ENCODE measurements at regions not wholly inside any gene's neighbourhood (a gene's known extent, or its start where the extent isn't known, plus 50 kb on each side); places are given as distances from the start of the nearest gene placed in this dataset.

DNA sequence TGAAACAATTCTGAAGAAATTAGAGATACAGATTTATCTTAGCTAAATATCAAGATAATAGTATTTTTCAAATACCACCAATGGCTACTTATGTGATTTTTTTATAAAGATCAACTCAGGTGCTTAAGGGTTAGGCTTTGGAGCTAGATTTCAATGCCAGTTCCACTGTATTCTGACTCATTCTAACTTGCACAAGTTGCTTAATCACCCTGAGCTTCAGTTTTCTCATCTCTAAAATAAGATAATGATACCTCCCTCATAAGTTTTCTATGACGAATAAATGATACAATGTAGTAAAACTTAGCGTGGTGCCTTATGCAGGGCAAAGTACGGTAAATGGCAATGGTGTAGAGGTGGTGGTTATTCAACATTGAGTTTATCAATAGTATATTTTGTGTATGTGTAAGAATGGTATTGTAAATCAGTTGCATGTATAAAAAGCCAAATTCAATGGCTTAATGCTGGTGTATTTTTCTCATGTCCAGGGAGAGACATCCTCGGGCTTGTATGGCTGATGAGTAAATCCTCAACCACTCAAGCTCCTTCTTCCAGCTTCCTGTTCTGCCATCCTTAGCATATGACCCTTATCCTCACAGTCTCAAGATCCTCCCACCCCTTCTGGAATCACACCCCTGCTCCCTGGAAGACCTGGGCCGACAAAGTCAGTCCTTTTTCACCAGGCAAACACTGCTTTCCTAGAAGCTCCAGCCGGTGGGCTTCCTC, 505.9 kb upstream of the CFAP20DC start:
- no peaks in the 10 kb centered on the region for H3K36me3 Mint-ChIP-seq (ENCODE audit: low read depth)
- no peak overlapping the region for H3K4me2 ChIP-seq
- no peaks in the 10 kb centered on the region for H3K27me3 ChIP-seq (ENCODE audit: insufficient read depth)
- H3K79me2 ChIP-seq (replicated peaks; ENCODE audit: insufficient read depth), result no peaks in the 10 kb centered on the region
- no peak overlapping the region for H3K27ac Mint-ChIP-seq
- no peak for ATAC-seq
- no peak overlapping the region for H3K27ac ChIP-seq (ENCODE audit: low read depth)
- H3K9me3 Mint-ChIP-seq, result no peaks in the 10 kb centered on the region
- H3K4me1 Mint-ChIP-seq, result no peaks in the 10 kb centered on the region
- H3K36me3 ChIP-seq (ENCODE audit: insufficient read depth), result no peaks in the 10 kb centered on the region
- H4K20me1 ChIP-seq (replicated peaks; ENCODE audit: insufficient read depth), result no peaks in the 10 kb centered on the region
- no peaks in the 10 kb centered on the region for H3K27me3 Mint-ChIP-seq (ENCODE audit: insufficient read depth, low read depth, poor library complexity)
- no peak for DNase-seq (ENCODE audit: low spot score)
- H3K9me2 ChIP-seq (ENCODE audit: insufficient read depth), result 0 out of 2 replicates have a peak, but pooled peaks cover 3% of the 10 kb centered on the region
- no peak overlapping the region for H3K4me3 ChIP-seq
- H3K4me1 ChIP-seq (ENCODE audit: insufficient read depth), result no peaks in the 10 kb centered on the region
- no peak for TF ChIP-seq NANOG (IDR thresholded peaks at IDR 0.05; ENCODE audit: borderline replicate concordance)
- TF ChIP-seq, protein P1, sequence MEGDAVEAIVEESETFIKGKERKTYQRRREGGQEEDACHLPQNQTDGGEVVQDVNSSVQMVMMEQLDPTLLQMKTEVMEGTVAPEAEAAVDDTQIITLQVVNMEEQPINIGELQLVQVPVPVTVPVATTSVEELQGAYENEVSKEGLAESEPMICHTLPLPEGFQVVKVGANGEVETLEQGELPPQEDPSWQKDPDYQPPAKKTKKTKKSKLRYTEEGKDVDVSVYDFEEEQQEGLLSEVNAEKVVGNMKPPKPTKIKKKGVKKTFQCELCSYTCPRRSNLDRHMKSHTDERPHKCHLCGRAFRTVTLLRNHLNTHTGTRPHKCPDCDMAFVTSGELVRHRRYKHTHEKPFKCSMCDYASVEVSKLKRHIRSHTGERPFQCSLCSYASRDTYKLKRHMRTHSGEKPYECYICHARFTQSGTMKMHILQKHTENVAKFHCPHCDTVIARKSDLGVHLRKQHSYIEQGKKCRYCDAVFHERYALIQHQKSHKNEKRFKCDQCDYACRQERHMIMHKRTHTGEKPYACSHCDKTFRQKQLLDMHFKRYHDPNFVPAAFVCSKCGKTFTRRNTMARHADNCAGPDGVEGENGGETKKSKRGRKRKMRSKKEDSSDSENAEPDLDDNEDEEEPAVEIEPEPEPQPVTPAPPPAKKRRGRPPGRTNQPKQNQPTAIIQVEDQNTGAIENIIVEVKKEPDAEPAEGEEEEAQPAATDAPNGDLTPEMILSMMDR (conservative IDR thresholded peaks at IDR 0.05; ENCODE audit: low read depth in 2 of 2), result no peak
- TF ChIP-seq POLR2AphosphoS5 (IDR thresholded peaks at IDR 0.05; ENCODE audit: low read depth), result no peak
- no peak for TF ChIP-seq STAT1 (IDR thresholded peaks at IDR 0.05; ENCODE audit: unreplicated experiment)
- TF ChIP-seq EZH2 (IDR thresholded peaks at IDR 0.05; ENCODE audit: low read depth, unreplicated experiment), result no peak
- no peak for TF ChIP-seq ETS1 (IDR thresholded peaks at IDR 0.05)
- TF ChIP-seq CREB1 (CRISPR knock-in tag; IDR thresholded peaks at IDR 0.05; ENCODE audit: low read depth), result no peak
- TF ChIP-seq JUNB (IDR thresholded peaks at IDR 0.05; ENCODE audit: unreplicated experiment), result no peak
- H3K4me3 Mint-ChIP-seq, result no peak overlapping the region
- H3F3A ChIP-seq (replicated peaks; ENCODE audit: low read depth), result no peaks in the 10 kb centered on the region
- H2AFZ ChIP-seq, result no peak overlapping the region

GRCh38 chr3:59553076-59553475, 503.3 kb upstream of the CFAP20DC start:
- H3F3A ChIP-seq (replicated peaks; ENCODE audit: low read depth), result no peaks in the 10 kb centered on the region
- Mint-ChIP-seq H3K27ac (no peak overlapping the region), H3K36me3 (ENCODE audit: low read depth) (no peaks in the 10 kb centered on the region), H3K4me3 (no peak overlapping the region), H3K9me3 (no peaks in the 10 kb centered on the region), H3K4me1 (no peaks in the 10 kb centered on the region), H3K27me3 (ENCODE audit: insufficient read depth, low read depth, poor library complexity) (no peaks in the 10 kb centered on the region)
- no peak overlapping the region for H3K4me2 ChIP-seq
- no peaks in the 10 kb centered on the region for H3K4me1 ChIP-seq (ENCODE audit: insufficient read depth)
- H2AFZ ChIP-seq, result no peak overlapping the region
- H3K36me3 ChIP-seq (ENCODE audit: insufficient read depth), result no peaks in the 10 kb centered on the region
- no peak for ATAC-seq
- no peak for DNase-seq (ENCODE audit: low spot score)
- no peaks in the 10 kb centered on the region for H3K79me2 ChIP-seq (replicated peaks; ENCODE audit: insufficient read depth)
- H3K4me3 ChIP-seq, result no peak overlapping the region
- TF ChIP-seq, protein P1 (conservative IDR thresholded peaks at IDR 0.05; ENCODE audit: low read depth in 2 of 2), result no peak
- no peak for TF ChIP-seq EZH2phosphoT487 (IDR thresholded peaks at IDR 0.05; ENCODE audit: unreplicated experiment)
- TF ChIP-seq CREB1 (CRISPR knock-in tag; IDR thresholded peaks at IDR 0.05; ENCODE audit: low read depth), result no peak
- TF ChIP-seq POLR2AphosphoS5 (IDR thresholded peaks at IDR 0.05; ENCODE audit: low read depth), result no peak
- no peak for TF ChIP-seq JUNB (IDR thresholded peaks at IDR 0.05; ENCODE audit: unreplicated experiment)
- no peak for TF ChIP-seq EZH2 (IDR thresholded peaks at IDR 0.05; ENCODE audit: low read depth, unreplicated experiment)
- no peak for TF ChIP-seq ETS1 (IDR thresholded peaks at IDR 0.05)
- TF ChIP-seq ZNF331 (CRISPR knock-in tag; IDR thresholded peaks at IDR 0.05; ENCODE audit: low read depth), result no peak
- TF ChIP-seq, protein P2, sequence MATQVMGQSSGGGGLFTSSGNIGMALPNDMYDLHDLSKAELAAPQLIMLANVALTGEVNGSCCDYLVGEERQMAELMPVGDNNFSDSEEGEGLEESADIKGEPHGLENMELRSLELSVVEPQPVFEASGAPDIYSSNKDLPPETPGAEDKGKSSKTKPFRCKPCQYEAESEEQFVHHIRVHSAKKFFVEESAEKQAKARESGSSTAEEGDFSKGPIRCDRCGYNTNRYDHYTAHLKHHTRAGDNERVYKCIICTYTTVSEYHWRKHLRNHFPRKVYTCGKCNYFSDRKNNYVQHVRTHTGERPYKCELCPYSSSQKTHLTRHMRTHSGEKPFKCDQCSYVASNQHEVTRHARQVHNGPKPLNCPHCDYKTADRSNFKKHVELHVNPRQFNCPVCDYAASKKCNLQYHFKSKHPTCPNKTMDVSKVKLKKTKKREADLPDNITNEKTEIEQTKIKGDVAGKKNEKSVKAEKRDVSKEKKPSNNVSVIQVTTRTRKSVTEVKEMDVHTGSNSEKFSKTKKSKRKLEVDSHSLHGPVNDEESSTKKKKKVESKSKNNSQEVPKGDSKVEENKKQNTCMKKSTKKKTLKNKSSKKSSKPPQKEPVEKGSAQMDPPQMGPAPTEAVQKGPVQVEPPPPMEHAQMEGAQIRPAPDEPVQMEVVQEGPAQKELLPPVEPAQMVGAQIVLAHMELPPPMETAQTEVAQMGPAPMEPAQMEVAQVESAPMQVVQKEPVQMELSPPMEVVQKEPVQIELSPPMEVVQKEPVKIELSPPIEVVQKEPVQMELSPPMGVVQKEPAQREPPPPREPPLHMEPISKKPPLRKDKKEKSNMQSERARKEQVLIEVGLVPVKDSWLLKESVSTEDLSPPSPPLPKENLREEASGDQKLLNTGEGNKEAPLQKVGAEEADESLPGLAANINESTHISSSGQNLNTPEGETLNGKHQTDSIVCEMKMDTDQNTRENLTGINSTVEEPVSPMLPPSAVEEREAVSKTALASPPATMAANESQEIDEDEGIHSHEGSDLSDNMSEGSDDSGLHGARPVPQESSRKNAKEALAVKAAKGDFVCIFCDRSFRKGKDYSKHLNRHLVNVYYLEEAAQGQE (IDR thresholded peaks at IDR 0.05; ENCODE audit: unreplicated experiment), result no peak
- no peaks in the 10 kb centered on the region for H4K20me1 ChIP-seq (replicated peaks; ENCODE audit: insufficient read depth)
- no peaks in the 10 kb centered on the region for H3K27me3 ChIP-seq (ENCODE audit: insufficient read depth)
- 0 out of 2 replicates have a peak, but pooled peaks cover 3% of the 10 kb centered on the region for H3K9me2 ChIP-seq (ENCODE audit: insufficient read depth)
- H3K27ac ChIP-seq (ENCODE audit: low read depth), result no peak overlapping the region
